ENCODE measurements at regions not wholly inside any gene's neighbourhood (a gene's known extent, or its start where the extent isn't known, plus 50 kb on each side); places are given as distances from the start of the nearest gene placed in this dataset.
A peak's percentile ranks its signal among the peaks of the same experiment; 100 is the strongest.
"Not testable (repeated sequence)": the region's sequence is repeated elsewhere in the genome, so short reads cannot be mapped to it uniquely, and the experiment has no call there.

GRCh38 chr14:35987731-35988130, 161.6 kb downstream of the BRMS1L start:
- DNase-seq = no peak

GRCh38 chr14:35986219-35986573, 160.1 kb downstream of the BRMS1L start:
- DNase-seq = peak in 1 of 2 experiments; percentile 19

- DNase-seq = peak in 1 of 2 experiments; percentile 34
Measured at GRCh38 chr14:35985474-35986218, 159.5 kb downstream of the BRMS1L start.

GRCh38 chr14:35979531-35979930, 153.4 kb downstream of the BRMS1L start:
- no peak for DNase-seq

GRCh38 chr14:35978561-35978960, 152.4 kb downstream of the BRMS1L start:
- no peak for DNase-seq

GRCh38 chr14:35975814-35976213, 149.7 kb downstream of the BRMS1L start:
- DNase-seq = no peak

- DNase-seq = no peak
Measured at GRCh38 chr14:35973770-35974169, 147.6 kb downstream of the BRMS1L start.

- DNase-seq = no peak
Measured at GRCh38 chr14:35971965-35972630, 146.0 kb downstream of the BRMS1L start.

GRCh38 chr14:35969310-35969709, 143.2 kb downstream of the BRMS1L start:
- DNase-seq = no peak

- DNase-seq = no peak
Measured at GRCh38 chr14:35965400-35965799, 139.3 kb downstream of the BRMS1L start.

GRCh38 chr14:35964697-35965286, 138.7 kb downstream of the BRMS1L start:
- DNase-seq = no peak

GRCh38 chr14:35963209-35963608, 137.1 kb downstream of the BRMS1L start:
- DNase-seq = peak in 1 of 2 experiments; percentile 46

GRCh38 chr14:35961697-35962274, 135.6 kb downstream of the BRMS1L start:
- no peak for DNase-seq

- no peak for DNase-seq
Measured at GRCh38 chr14:35959835-35960234, 133.7 kb downstream of the BRMS1L start.

- DNase-seq = no peak
Measured at GRCh38 chr14:35958499-35958898, 132.4 kb downstream of the BRMS1L start.

GRCh38 chr14:35956376-35957085, 130.4 kb downstream of the BRMS1L start:
- no peak for DNase-seq

- DNase-seq = no peak
Measured at GRCh38 chr14:35952584-35952983, 126.4 kb downstream of the BRMS1L start.

GRCh38 chr14:35949920-35950513, 123.9 kb downstream of the BRMS1L start:
- DNase-seq = no peak

- not testable (repeated sequence) for DNase-seq
Measured at GRCh38 chr14:35947983-35948382, 121.8 kb downstream of the BRMS1L start.

- DNase-seq = peak in 1 of 2 experiments; percentile 41
Measured at GRCh38 chr14:35944847-35945246, 118.7 kb downstream of the BRMS1L start.

GRCh38 chr14:35940291-35940690, 114.2 kb downstream of the BRMS1L start:
- DNase-seq = no peak

- no peak for DNase-seq
Measured at GRCh38 chr14:35938770-35939169, 112.6 kb downstream of the BRMS1L start.

GRCh38 chr14:35934499-35934898, 108.4 kb downstream of the BRMS1L start:
- no peak for DNase-seq
